ENCODE measurements at regions not wholly inside any gene's neighbourhood (a gene's known extent, or its start where the extent isn't known, plus 50 kb on each side); places are given as distances from the start of the nearest gene placed in this dataset.

DNA sequence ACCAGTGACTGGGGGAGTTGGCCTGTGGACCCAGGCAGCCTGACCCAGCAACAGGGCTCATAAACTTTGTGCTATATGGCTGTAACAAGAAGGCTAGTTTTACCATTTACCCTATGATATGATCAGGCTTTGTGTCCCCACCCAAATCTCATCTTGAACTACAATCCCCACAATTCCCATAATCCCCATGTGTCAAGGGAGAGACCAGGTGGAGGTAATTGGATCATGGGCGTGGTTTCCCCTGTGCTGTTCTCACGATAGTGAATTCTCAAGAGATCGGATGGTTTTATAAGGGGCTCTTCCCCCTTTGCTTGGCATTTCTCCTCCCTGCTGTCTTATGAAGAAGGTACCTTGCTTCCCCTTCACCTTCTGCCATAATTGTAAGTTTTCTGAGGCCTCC, 111.2 kb upstream of the NLRP1 start:
- TF ChIP-seq, protein P1, sequence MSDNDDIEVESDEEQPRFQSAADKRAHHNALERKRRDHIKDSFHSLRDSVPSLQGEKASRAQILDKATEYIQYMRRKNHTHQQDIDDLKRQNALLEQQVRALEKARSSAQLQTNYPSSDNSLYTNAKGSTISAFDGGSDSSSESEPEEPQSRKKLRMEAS (IDR thresholded peaks at IDR 0.05; ENCODE audit: low read depth, low read length): no peak
- no peak for TF ChIP-seq POLR2A (IDR thresholded peaks at IDR 0.05; ENCODE audit: extremely low read depth, insufficient read length)
- TF ChIP-seq, protein P2, sequence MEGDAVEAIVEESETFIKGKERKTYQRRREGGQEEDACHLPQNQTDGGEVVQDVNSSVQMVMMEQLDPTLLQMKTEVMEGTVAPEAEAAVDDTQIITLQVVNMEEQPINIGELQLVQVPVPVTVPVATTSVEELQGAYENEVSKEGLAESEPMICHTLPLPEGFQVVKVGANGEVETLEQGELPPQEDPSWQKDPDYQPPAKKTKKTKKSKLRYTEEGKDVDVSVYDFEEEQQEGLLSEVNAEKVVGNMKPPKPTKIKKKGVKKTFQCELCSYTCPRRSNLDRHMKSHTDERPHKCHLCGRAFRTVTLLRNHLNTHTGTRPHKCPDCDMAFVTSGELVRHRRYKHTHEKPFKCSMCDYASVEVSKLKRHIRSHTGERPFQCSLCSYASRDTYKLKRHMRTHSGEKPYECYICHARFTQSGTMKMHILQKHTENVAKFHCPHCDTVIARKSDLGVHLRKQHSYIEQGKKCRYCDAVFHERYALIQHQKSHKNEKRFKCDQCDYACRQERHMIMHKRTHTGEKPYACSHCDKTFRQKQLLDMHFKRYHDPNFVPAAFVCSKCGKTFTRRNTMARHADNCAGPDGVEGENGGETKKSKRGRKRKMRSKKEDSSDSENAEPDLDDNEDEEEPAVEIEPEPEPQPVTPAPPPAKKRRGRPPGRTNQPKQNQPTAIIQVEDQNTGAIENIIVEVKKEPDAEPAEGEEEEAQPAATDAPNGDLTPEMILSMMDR (IDR thresholded peaks at IDR 0.05; ENCODE audit: low read depth, low read length): no peak
- TF ChIP-seq MYC (IDR thresholded peaks at IDR 0.05; ENCODE audit: low read depth, low read length): no peak
- H3K4me3 ChIP-seq (ENCODE audit: low read depth, low read length): no peak overlapping the region

DNA sequence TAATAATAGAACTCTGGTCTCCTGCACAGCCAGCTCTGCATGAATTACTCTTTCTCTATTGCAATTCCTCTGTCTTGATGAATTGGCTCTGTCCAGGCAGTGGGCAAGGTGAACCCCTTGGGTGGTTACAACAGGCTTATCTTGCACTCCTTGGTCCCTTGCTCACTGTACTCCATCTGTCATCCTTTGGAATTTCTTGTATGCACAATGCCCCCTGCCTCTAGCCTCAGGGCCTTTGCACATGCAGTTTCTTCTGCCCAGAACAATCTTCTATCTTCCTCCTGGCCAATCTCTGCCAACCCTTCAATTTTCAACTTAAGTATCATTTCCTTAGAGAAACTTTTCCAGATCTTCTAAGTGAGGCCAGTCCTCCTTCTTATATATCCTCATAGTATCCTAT, 114.7 kb upstream of the NLRP1 start:
- H3K4me3 ChIP-seq (ENCODE audit: low read depth, low read length): no peak overlapping the region
- TF ChIP-seq MYC (IDR thresholded peaks at IDR 0.05; ENCODE audit: low read depth, low read length): no peak
- TF ChIP-seq, protein P2 (IDR thresholded peaks at IDR 0.05; ENCODE audit: low read depth, low read length): no peak
- TF ChIP-seq, protein P1 (IDR thresholded peaks at IDR 0.05; ENCODE audit: low read depth, low read length): no peak
- no peak for DNase-seq (ENCODE audit: low read depth)

More for the DNA sequence above, 111.2 kb upstream of the NLRP1 start:
- no peak for DNase-seq (ENCODE audit: low read depth)

DNA sequence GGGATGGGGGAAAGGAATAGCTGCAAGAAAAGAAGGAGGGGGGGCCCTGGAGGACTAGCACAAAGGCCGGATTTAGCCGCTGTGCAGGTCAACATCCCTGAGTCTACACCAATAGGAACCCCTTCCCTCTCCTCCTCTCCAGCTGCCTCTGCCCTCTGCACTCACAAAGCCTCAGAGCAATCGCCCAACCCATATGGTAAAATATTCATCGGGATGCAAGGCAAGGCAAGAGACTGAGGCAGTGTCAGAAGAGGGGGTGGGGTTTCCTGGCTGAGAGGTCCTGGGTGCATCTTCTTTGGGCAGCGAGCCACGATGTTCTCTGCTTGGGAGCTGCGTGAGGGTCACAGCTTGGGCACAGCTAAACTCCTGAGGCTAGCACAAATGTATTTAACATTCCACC, 115.5 kb upstream of the NLRP1 start:
- no peak overlapping the region for H3K4me3 ChIP-seq (ENCODE audit: low read depth, low read length)
- no peak for DNase-seq (ENCODE audit: low read depth)
- TF ChIP-seq, protein P1 (IDR thresholded peaks at IDR 0.05; ENCODE audit: low read depth, low read length): no peak
- TF ChIP-seq, protein P2 (IDR thresholded peaks at IDR 0.05; ENCODE audit: low read depth, low read length): no peak
- no peak for TF ChIP-seq MYC (IDR thresholded peaks at IDR 0.05; ENCODE audit: low read depth, low read length)
- no peak for TF ChIP-seq POLR2A (IDR thresholded peaks at IDR 0.05; ENCODE audit: extremely low read depth, insufficient read length)

DNA sequence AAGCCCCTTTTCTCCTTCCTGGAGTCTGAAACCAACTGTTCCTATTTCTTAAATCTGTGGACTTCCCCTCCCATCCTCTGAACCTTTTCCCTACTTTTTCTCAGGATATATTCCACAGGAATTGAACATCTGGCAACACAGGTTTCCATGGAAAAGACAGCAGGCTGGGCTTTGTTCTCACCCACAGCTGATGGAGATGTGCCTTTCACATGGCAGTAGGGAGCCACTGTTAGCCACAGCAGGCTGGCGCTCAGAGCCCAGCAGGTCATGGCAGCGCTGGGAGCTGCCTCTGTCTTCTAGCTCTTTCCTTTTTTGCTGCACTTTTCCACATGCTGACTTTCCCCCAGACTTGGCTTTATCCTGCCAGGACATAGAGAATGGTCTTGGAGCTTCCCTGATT, 116.4 kb upstream of the NLRP1 start:
- DNase-seq (ENCODE audit: low read depth): no peak
- no peak overlapping the region for H3K4me3 ChIP-seq (ENCODE audit: low read depth, low read length)
- TF ChIP-seq, protein P2 (IDR thresholded peaks at IDR 0.05; ENCODE audit: low read depth, low read length): no peak
- TF ChIP-seq, protein P1 (IDR thresholded peaks at IDR 0.05; ENCODE audit: low read depth, low read length): no peak
- TF ChIP-seq POLR2A (IDR thresholded peaks at IDR 0.05; ENCODE audit: extremely low read depth, insufficient read length) (no peak), MYC (IDR thresholded peaks at IDR 0.05; ENCODE audit: low read depth, low read length) (no peak)

DNA sequence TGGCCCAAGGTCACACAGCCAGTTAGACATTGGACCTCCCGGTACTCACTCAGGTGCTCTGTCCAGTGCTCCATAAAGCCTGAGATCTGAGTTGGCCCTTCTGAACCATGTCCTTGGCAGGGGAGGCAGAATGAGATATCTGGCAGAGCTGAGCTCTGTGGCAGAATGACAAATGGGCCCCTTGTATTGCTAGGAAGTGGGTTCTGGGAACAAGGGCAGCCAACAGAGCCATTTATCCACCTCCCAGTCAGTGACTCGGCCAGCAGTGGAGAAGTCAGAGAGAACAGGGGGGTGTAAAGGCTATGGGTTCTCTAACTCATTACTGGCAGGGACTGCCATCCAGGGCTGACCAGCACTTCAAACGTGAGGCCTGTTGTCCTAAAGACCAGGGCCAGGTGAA, 117.1 kb upstream of the NLRP1 start:
- no peak for TF ChIP-seq POLR2A (IDR thresholded peaks at IDR 0.05; ENCODE audit: extremely low read depth, insufficient read length)
- TF ChIP-seq MYC (IDR thresholded peaks at IDR 0.05; ENCODE audit: low read depth, low read length): no peak
- TF ChIP-seq, protein P1 (IDR thresholded peaks at IDR 0.05; ENCODE audit: low read depth, low read length): no peak
- H3K4me3 ChIP-seq (ENCODE audit: low read depth, low read length): no peak overlapping the region
- DNase-seq (ENCODE audit: low read depth): no peak

DNA sequence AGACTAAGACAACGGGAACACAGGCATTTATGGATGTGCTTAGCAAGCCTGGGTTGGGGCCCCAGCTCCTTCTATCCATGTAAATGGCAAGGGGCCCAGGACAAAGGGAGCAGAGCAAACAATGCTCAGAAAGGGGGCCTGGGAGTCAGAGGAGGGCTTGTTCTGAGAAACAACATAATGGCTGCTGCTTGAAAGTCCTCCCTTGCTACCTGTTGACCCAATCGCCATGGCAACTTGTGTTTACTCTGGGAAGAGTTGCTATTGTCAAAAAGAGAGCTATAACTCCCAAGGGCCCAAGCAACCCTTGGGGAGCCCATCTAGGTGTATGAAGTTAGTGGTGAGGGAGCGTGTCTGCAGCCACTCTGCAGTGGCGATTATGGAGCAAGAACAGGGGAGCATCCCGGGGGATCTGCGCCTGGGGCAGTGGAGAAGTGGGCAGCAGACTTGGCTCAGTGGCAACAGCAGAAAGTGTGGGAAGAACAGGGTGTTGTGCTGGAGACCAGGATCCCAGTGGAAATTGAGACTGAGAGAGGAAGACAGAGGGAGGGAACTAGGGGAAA, 118.7 kb upstream of the NLRP1 start:
- no peak overlapping the region for H3K4me3 ChIP-seq (ENCODE audit: low read depth, low read length)
- no peak for TF ChIP-seq MYC (IDR thresholded peaks at IDR 0.05; ENCODE audit: low read depth, low read length)
- TF ChIP-seq POLR2A (IDR thresholded peaks at IDR 0.05; ENCODE audit: extremely low read depth, insufficient read length): no peak
- TF ChIP-seq, protein P2 (IDR thresholded peaks at IDR 0.05; ENCODE audit: low read depth, low read length): no peak
- TF ChIP-seq, protein P1 (IDR thresholded peaks at IDR 0.05; ENCODE audit: low read depth, low read length): no peak
- DNase-seq (ENCODE audit: low read depth): no peak

Data from NB4 (cell line).